SH-SY5Y (cell line): ENCODE measurements at regions not wholly inside any gene's neighbourhood (a gene's known extent, or its start where the extent isn't known, plus 50 kb on each side); places are given as distances from the start of the nearest gene placed in this dataset.

Source experiments
- GATA2 ChIP-seq: IDR thresholded peaks from 2 replicates; pipeline ENCODE4 v1.6.1; 2011; ENCODE audit warnings: mild to moderate bottlenecking, low read depth, low read length
- GATA3 ChIP-seq: IDR thresholded peaks from 2 replicates; pipeline ENCODE4 v1.6.1; 2011; ENCODE audit warnings: low read depth, mild to moderate bottlenecking, low read length, moderate library complexity

- TF ChIP-seq GATA2 (no peak), GATA3 (no peak)
Observed at GRCh38 chr5:38653389-38653788, 96.9 kb upstream of the LIFR start.
